D721Med (cell line): ENCODE measurements at regions not wholly inside any gene's neighbourhood (a gene's known extent, or its start where the extent isn't known, plus 50 kb on each side); places are given as distances from the start of the nearest gene placed in this dataset.

Experiments
- DNase-seq: peaks from one replicate; pipeline ENCODE4 v3.0.0; 2011; ENCODE audit warnings: low spot score; ENCODE audit not compliant: insufficient read length
- FAIRE-seq: peaks from 2 replicates; lab custom pipeline; 2011; peaks lifted over from hg19 to GRCh38; lab: Jason Lieb, UNC
- TF ChIP-seq, protein P1 (sequence below): IDR thresholded peaks from 2 replicates; pipeline ENCODE4 v1.5.1; 2012; ENCODE audit warnings: mild to moderate bottlenecking, control low read depth; ENCODE audit not compliant: insufficient read depth; ENCODE audit errors: missing control alignments

DNA sequence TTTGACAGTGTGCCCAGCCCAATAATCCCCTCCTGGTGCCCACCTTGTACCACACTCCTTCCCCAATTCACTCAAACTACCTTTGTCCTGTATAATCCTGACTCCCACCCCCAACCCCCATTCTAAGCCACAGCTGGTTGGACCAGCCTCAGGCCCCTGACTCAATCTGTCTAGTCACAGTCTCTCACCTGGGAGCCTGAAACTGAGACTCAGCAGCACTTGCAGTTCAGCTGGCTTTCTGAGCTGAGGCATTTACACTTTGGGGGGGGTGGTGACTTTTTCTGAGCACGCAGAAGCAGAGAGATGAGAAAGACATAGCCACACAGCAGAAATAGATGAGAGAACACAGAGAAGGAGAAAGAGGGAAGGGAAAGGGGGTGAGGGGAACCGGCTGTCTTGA is 247.3 kb downstream of the MAN2A1 start:
- no peak for FAIRE-seq
- TF ChIP-seq, protein P1, sequence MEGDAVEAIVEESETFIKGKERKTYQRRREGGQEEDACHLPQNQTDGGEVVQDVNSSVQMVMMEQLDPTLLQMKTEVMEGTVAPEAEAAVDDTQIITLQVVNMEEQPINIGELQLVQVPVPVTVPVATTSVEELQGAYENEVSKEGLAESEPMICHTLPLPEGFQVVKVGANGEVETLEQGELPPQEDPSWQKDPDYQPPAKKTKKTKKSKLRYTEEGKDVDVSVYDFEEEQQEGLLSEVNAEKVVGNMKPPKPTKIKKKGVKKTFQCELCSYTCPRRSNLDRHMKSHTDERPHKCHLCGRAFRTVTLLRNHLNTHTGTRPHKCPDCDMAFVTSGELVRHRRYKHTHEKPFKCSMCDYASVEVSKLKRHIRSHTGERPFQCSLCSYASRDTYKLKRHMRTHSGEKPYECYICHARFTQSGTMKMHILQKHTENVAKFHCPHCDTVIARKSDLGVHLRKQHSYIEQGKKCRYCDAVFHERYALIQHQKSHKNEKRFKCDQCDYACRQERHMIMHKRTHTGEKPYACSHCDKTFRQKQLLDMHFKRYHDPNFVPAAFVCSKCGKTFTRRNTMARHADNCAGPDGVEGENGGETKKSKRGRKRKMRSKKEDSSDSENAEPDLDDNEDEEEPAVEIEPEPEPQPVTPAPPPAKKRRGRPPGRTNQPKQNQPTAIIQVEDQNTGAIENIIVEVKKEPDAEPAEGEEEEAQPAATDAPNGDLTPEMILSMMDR = no peak
- no peak for DNase-seq

DNA sequence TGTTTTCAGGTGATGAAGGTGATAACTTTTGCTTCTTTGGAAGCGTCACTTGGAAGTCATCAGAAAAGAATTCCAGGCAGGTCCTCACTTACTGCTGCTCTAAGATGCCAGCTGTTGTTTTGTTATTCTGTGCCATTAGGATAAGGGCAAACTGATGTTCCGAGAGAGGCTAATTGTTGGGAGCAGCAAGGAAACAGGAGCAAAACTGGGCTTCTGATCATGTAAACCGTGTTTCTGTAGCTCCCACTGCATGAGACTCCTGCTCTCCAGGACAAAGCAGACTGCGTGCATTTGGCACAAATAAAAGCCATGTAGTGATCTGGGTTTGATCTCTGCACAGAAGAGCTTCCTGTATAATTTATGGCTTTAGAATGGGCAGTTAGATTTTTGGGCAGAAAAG is 248.2 kb downstream of the MAN2A1 start:
- TF ChIP-seq, protein P1 = no peak
- FAIRE-seq = no peak
- DNase-seq = no peak

DNA sequence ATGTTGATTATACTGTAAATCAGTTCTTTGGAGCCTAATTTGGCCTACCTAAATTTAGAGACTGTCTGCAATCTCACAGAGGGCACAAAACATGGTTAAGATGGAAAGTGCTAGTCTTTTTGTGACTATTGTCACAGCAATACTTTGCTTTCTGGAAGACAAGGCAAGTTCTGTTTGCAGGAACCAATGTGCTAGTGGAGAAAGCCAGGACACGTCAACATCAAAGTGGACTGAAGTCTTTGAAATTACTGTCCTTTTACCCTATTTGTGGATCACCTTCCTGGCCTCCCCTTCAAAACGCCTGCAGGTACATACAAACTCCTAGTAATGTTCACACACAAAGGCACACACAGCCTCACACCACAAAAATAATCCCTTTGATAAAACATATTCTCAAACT is 248.7 kb downstream of the MAN2A1 start:
- FAIRE-seq (no peak), DNase-seq (no peak)
- TF ChIP-seq, protein P1 = no peak

DNA sequence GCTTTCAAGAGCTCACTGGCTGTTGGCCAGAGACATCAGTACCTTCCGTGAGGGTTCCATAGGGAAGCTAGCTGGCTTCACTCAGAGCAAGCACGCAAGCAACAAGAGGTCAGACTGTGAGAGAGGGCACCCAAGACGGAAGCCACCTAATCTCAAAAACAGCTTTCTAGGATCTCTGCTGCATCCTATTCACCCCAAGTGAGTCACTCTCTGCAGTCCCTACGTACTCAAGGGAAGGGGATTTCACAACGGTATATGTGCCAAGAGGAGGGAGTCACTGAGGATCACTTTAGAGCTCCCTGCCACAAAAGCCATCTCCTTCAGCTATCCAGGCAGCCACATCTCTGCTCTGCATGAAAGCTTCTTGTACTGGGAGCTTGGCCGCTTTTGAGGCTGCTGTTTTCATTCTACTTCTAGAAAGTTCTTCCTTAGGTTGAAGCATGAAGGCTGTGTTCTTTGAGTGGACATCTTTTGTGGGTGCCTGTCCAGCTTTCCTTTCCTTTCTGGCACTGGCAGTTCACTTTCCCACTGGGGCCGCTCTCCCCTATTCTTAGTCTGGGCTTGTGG is 249.5 kb downstream of the MAN2A1 start:
- TF ChIP-seq, protein P1 = no peak
- FAIRE-seq (no peak), DNase-seq (no peak)

DNA sequence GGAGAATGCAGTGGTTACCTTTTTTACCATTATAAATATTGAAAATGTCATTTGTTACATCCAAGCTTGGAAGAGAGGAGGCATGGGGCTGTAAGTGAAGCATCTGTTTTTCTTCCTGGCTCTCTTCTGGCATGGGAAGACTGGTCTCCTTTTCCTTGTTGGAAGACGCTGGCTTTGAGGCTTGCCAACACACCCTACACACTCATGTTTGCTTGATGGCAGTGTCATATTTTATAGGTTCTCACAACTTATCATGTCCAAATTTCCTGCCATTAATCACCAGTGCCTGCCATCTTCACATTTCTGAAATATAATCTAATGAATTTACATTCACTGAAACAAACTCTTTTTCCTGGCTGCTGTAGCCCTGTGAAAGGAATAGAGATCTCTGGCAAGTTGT is 252.9 kb downstream of the MAN2A1 start:
- TF ChIP-seq, protein P1 = no peak
- FAIRE-seq (no peak), DNase-seq (no peak)

DNA sequence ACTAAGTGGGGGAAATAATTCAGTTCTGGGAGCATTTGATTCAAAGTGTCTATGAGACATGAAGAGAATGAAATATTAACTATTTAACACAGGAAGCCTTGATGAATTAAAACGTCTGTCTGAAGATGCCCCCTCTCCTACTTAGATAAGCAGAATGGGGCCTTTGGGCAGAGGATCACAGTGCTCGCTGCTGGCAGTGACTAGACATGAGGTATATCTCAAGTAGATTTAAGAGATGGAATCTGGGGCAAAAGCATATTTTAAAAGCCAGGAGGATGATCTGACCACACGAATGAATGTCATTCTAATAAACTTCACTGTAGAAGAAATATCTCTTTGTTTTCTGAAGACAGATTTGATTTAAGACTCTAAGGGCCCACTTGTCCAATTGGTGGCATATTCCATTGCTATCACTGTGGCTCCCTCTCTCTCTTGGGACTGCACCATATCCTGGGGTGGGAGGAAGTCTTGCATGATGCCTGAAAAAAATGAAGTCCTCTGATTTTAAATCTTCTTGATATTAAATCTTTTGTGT is 254.0 kb downstream of the MAN2A1 start:
- TF ChIP-seq, protein P1 = no peak
- FAIRE-seq = no peak
- DNase-seq = no peak

DNA sequence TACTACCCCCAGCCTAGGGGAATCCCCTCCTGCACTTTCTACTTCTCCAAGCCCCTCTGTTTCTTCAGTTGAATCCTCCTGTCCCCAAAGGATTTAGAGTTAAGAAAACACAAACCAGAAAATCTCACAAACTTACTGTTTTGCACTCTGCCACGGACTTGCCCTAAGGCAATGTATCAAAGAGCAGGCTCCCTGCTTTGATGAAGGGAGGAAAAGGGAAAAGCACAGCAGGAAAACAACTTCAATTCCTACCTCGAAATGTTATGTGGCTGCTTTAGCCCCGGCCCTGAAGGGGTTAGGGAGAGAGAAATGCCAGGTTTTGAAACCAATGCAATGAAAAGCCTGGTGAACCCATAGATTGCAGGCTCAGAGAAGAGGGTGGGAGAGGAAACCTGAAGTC is 254.7 kb downstream of the MAN2A1 start:
- no peak for FAIRE-seq
- TF ChIP-seq, protein P1 = no peak

More for the DNA sequence above, 254.7 kb downstream of the MAN2A1 start:
- DNase-seq = no peak
